ENCODE measurements at regions not wholly inside any gene's neighbourhood (a gene's known extent, or its start where the extent isn't known, plus 50 kb on each side); places are given as distances from the start of the nearest gene placed in this dataset.

GRCh38 chr11:92391364-92391763 lies 166.7 kb downstream of the FAT3 start:
- no peak overlapping the region for H3K27ac ChIP-seq
- TF ChIP-seq POLR2A (IDR thresholded peaks at IDR 0.05) (no peak), CTCF (IDR thresholded peaks at IDR 0.05) (no peak)
- no peak overlapping the region for H3K4me3 ChIP-seq
- no peaks in the 10 kb centered on the region for H3K4me1 ChIP-seq
- H3K9me3 ChIP-seq, result no peaks in the 10 kb centered on the region
- no peak for DNase-seq
- no peaks in the 10 kb centered on the region for H3K36me3 ChIP-seq
- H3K27me3 ChIP-seq, result no peaks in the 10 kb centered on the region
- intact Hi-C loops (cut with DNase I), result no loop called here

GRCh38 chr11:92391808-92392207 lies 167.2 kb downstream of the FAT3 start:
- H3K36me3 ChIP-seq, result no peaks in the 10 kb centered on the region
- H3K27ac ChIP-seq, result no peak overlapping the region
- no peaks in the 10 kb centered on the region for H3K9me3 ChIP-seq
- intact Hi-C loops (cut with DNase I), result no loop called here
- TF ChIP-seq CTCF (IDR thresholded peaks at IDR 0.05) (no peak), POLR2A (IDR thresholded peaks at IDR 0.05) (no peak)
- no peaks in the 10 kb centered on the region for H3K27me3 ChIP-seq
- H3K4me1 ChIP-seq, result no peaks in the 10 kb centered on the region
- WGBS, 2 donors, result 79 to 84% methylated on average over 6 of the region's 6 CpGs
- no peak overlapping the region for H3K4me3 ChIP-seq
- no peak for DNase-seq

- Histone ChIP-seq H3K4me3 (no peak overlapping the region), H3K27me3 (no peaks in the 10 kb centered on the region), H3K27ac (no peak overlapping the region), H3K36me3 (no peaks in the 10 kb centered on the region), H3K4me1 (no peaks in the 10 kb centered on the region), H3K9me3 (no peaks in the 10 kb centered on the region)
- intact Hi-C loops (cut with DNase I), result no loop called here
- no peak for TF ChIP-seq POLR2A (IDR thresholded peaks at IDR 0.05)
- TF ChIP-seq CTCF (IDR thresholded peaks at IDR 0.05), result no peak
- DNase-seq, result no peak
- WGBS, 2 donors, result 69 to 76% methylated on average over 3 to 5 of the region's 5 CpGs
These were observed 168.6 kb downstream of the FAT3 start for GRCh38 chr11:92393218-92393617.

GRCh38 chr11:92396133-92396532 lies 171.5 kb downstream of the FAT3 start:
- Histone ChIP-seq H3K9me3 (no peaks in the 10 kb centered on the region), H3K27me3 (no peaks in the 10 kb centered on the region), H3K27ac (no peak overlapping the region), H3K36me3 (no peaks in the 10 kb centered on the region), H3K4me3 (no peak overlapping the region), H3K4me1 (no peaks in the 10 kb centered on the region)
- DNase-seq, result no peak
- TF ChIP-seq POLR2A (IDR thresholded peaks at IDR 0.05) (no peak), CTCF (IDR thresholded peaks at IDR 0.05) (no peak)
- 77 to 90% methylated on average over 1 of the region's 1 CpG for WGBS, 2 donors
- intact Hi-C loops (cut with DNase I), result no loop called here

- no peak overlapping the region for H3K27ac ChIP-seq
- no peak for DNase-seq
- intact Hi-C loops (cut with DNase I), result no loop called here
- H3K27me3 ChIP-seq, result no peaks in the 10 kb centered on the region
- WGBS, 2 donors, result 80 to 94% methylated on average over 9 of the region's 9 CpGs
- H3K4me3 ChIP-seq, result no peak overlapping the region
- TF ChIP-seq POLR2A (IDR thresholded peaks at IDR 0.05) (no peak), CTCF (IDR thresholded peaks at IDR 0.05) (no peak)
- no peaks in the 10 kb centered on the region for H3K4me1 ChIP-seq
- no peaks in the 10 kb centered on the region for H3K36me3 ChIP-seq
- H3K9me3 ChIP-seq, result no peaks in the 10 kb centered on the region
These were observed 172.7 kb downstream of the FAT3 start for GRCh38 chr11:92397221-92397755.

Measured in esophagus squamous epithelium (tissue), 5 donors.